CD4-positive, alpha-beta memory T cell (primary cell): ENCODE measurements at regions not wholly inside any gene's neighbourhood (a gene's known extent, or its start where the extent isn't known, plus 50 kb on each side); places are given as distances from the start of the nearest gene placed in this dataset.

Experiments
- CTCF ChIA-PET: fragments of 350-600 bp; sonication (Branson Sonifier 250); formaldehyde crosslinking; loops from one replicate; lab custom pipeline; 2021; ENCODE audit warnings: inconsistent platforms; ENCODE audit not compliant: partially characterized antibody; lab: Charles Lee
- POLR2A ChIA-PET: fragments of 350-600 bp; sonication (Branson Sonifier 250); formaldehyde crosslinking; loops from one replicate; lab custom pipeline; 2021; ENCODE audit not compliant: partially characterized antibody; lab: Charles Lee
- DNase-seq, 5 donors: peaks; one replicate each; pipeline versions ENCODE4 v3.0.0 to v3.0.0-alpha.2; 2020 to 2022; ENCODE audit warnings: mixed read lengths in 1 of 5
- H3K27ac ChIP-seq: one replicate; pipeline ENCODE4 v1.7.0; 2013; ENCODE audit warnings: low read depth, low read length
- H3K27me3 ChIP-seq: 2 replicates; pipeline ENCODE4 v1.7.0; 2013; ENCODE audit warnings: mild to moderate bottlenecking, low read length, moderate library complexity; ENCODE audit not compliant: insufficient read depth
- H3K36me3 ChIP-seq: 2 replicates; pipeline ENCODE4 v1.7.0; 2013; ENCODE audit warnings: mild to moderate bottlenecking, low read length, moderate library complexity; ENCODE audit not compliant: insufficient read depth
- H3K4me1 ChIP-seq: 2 replicates; pipeline ENCODE4 v1.7.0; 2013; ENCODE audit warnings: mild to moderate bottlenecking, low read length, moderate library complexity; ENCODE audit not compliant: insufficient read depth
- H3K4me3 ChIP-seq, 2 donors: one replicate each; pipeline ENCODE4 v1.7.0; 2013; ENCODE audit warnings: low read length in 2 of 2, mild to moderate bottlenecking in 1 of 2
- H3K9me3 ChIP-seq, 2 donors: one replicate each; pipeline ENCODE4 v1.7.0; 2013; ENCODE audit warnings: low read length in 2 of 2, control low read depth in 1 of 2; ENCODE audit not compliant: control insufficient read depth in 1 of 2
- H3K27ac Mint-ChIP-seq, 7 donors: one replicate each; pipeline ENCODE4 v1.8.0; 2020 to 2021; ENCODE audit warnings: mixed read lengths in 7 of 7, mild to moderate bottlenecking in 6 of 7, inconsistent platforms in 3 of 7, moderate library complexity in 3 of 7
- H3K27me3 Mint-ChIP-seq, 2 donors: one replicate each; pipeline ENCODE4 v1.8.0; 2020 to 2021; ENCODE audit warnings: mixed read lengths in 2 of 2
- H3K36me3 Mint-ChIP-seq, 2 donors: one replicate each; pipeline ENCODE4 v1.8.0; 2020 to 2021; ENCODE audit warnings: mixed read lengths in 2 of 2, inconsistent platforms in 1 of 2, mild to moderate bottlenecking in 1 of 2
- H3K4me1 Mint-ChIP-seq, 4 donors: one replicate each; pipeline ENCODE4 v1.8.0; 2020 to 2021; ENCODE audit warnings: mixed read lengths in 4 of 4, mild to moderate bottlenecking in 1 of 4
- H3K4me3 Mint-ChIP-seq, 8 donors: one replicate each; pipeline ENCODE4 v1.8.0; 2020 to 2021; ENCODE audit warnings: mixed read lengths in 8 of 8, mild to moderate bottlenecking in 7 of 8, moderate library complexity in 6 of 8, inconsistent platforms in 3 of 8
- H3K9me3 Mint-ChIP-seq, 8 donors: one replicate each; pipeline ENCODE4 v1.8.0; 2020 to 2021; ENCODE audit warnings: mixed read lengths in 8 of 8, mild to moderate bottlenecking in 5 of 8, inconsistent platforms in 3 of 8, moderate library complexity in 1 of 8
- intact Hi-C: fragments of 100-400 bp; cut with micrococcal nuclease; formaldehyde crosslinking; loops from one replicate; pipeline ENCODE4 v1.15.1; 2023

GRCh38 chr1:195763146-195763906, 844.9 kb downstream of the KCNT2 start:
- H3K36me3 Mint-ChIP-seq: no peaks in the 10 kb centered on the region
- no peaks in the 10 kb centered on the region for H3K4me1 Mint-ChIP-seq
- Histone ChIP-seq H3K4me1 (no peaks in the 10 kb centered on the region), H3K4me3 (no peak overlapping the region), H3K9me3 (no peaks in the 10 kb centered on the region), H3K27ac (no peak overlapping the region), H3K36me3 (no peaks in the 10 kb centered on the region), H3K27me3 (no peaks in the 10 kb centered on the region)
- H3K27me3 Mint-ChIP-seq: no peaks in the 10 kb centered on the region
- CTCF ChIA-PET: no interaction called here
- POLR2A ChIA-PET: no interaction called here
- H3K4me3 Mint-ChIP-seq: no peak overlapping the region
- no peak overlapping the region for H3K27ac Mint-ChIP-seq
- no peak for DNase-seq
- intact Hi-C loops: no loop called here
- no peaks in the 10 kb centered on the region for H3K9me3 Mint-ChIP-seq

GRCh38 chr1:195761104-195761503, 847.1 kb downstream of the KCNT2 start:
- ChIA-PET CTCF (no interaction called here), POLR2A (no interaction called here)
- Histone ChIP-seq H3K27me3 (no peaks in the 10 kb centered on the region), H3K4me3 (no peak overlapping the region), H3K4me1 (no peaks in the 10 kb centered on the region), H3K9me3 (no peaks in the 10 kb centered on the region), H3K36me3 (no peaks in the 10 kb centered on the region), H3K27ac (no peak overlapping the region)
- intact Hi-C loops: no loop called here
- H3K4me1 Mint-ChIP-seq: no peaks in the 10 kb centered on the region
- H3K36me3 Mint-ChIP-seq: no peaks in the 10 kb centered on the region
- no peak for DNase-seq
- H3K27ac Mint-ChIP-seq: no peak overlapping the region
- peaks cover 0 to 3% (median 0%) of the 10 kb centered on the region in 8 donors for H3K9me3 Mint-ChIP-seq
- H3K27me3 Mint-ChIP-seq: no peaks in the 10 kb centered on the region
- H3K4me3 Mint-ChIP-seq: no peak overlapping the region

- no peaks in the 10 kb centered on the region for H3K27me3 ChIP-seq
- H3K36me3 Mint-ChIP-seq: no peaks in the 10 kb centered on the region
- no peaks in the 10 kb centered on the region for H3K4me1 ChIP-seq
- H3K27me3 Mint-ChIP-seq: no peaks in the 10 kb centered on the region
- no peaks in the 10 kb centered on the region for H3K4me1 Mint-ChIP-seq
- no peak overlapping the region for H3K27ac Mint-ChIP-seq
- ChIA-PET CTCF (no interaction called here), POLR2A (no interaction called here)
- intact Hi-C loops: no loop called here
- no peak overlapping the region for H3K4me3 Mint-ChIP-seq
- no peak for DNase-seq
- no peaks in the 10 kb centered on the region for H3K36me3 ChIP-seq
- no peaks in the 10 kb centered on the region for H3K9me3 ChIP-seq
- peaks cover 0 to 3% (median 0%) of the 10 kb centered on the region in 8 donors for H3K9me3 Mint-ChIP-seq
- H3K4me3 ChIP-seq: no peak overlapping the region
- H3K27ac ChIP-seq: no peak overlapping the region
Measured at GRCh38 chr1:195756109-195756508, 852.1 kb downstream of the KCNT2 start.

- no peak overlapping the region for H3K4me3 Mint-ChIP-seq
- H3K36me3 Mint-ChIP-seq: no peaks in the 10 kb centered on the region
- no peaks in the 10 kb centered on the region for H3K4me1 Mint-ChIP-seq
- no peak overlapping the region for H3K4me3 ChIP-seq
- intact Hi-C loops: no loop called here
- no peaks in the 10 kb centered on the region for H3K27me3 Mint-ChIP-seq
- H3K27ac ChIP-seq: no peak overlapping the region
- CTCF ChIA-PET: no interaction called here
- no peak for DNase-seq
- H3K27ac Mint-ChIP-seq: no peak overlapping the region
- no peaks in the 10 kb centered on the region for H3K4me1 ChIP-seq
- no peaks in the 10 kb centered on the region for H3K36me3 ChIP-seq
- H3K9me3 Mint-ChIP-seq: peaks cover 0 to 3% (median 0%) of the 10 kb centered on the region in 8 donors
- POLR2A ChIA-PET: interaction anchor here (0.5 kb wide), 1 partner anchor 271 kb away, joined by 3 read pairs; no protein-coding TSS in a partner anchor
- H3K9me3 ChIP-seq: no peaks in the 10 kb centered on the region
- H3K27me3 ChIP-seq: no peaks in the 10 kb centered on the region
Measured at GRCh38 chr1:195754874-195755273, 853.4 kb downstream of the KCNT2 start.

GRCh38 chr1:195754303-195754702, 853.9 kb downstream of the KCNT2 start:
- Mint-ChIP-seq H3K9me3 (peaks cover 0 to 3% (median 0%) of the 10 kb centered on the region in 8 donors), H3K36me3 (no peaks in the 10 kb centered on the region), H3K4me3 (no peak overlapping the region), H3K27me3 (no peaks in the 10 kb centered on the region), H3K4me1 (no peaks in the 10 kb centered on the region), H3K27ac (no peak overlapping the region)
- DNase-seq: no peak
- H3K27me3 ChIP-seq: no peaks in the 10 kb centered on the region
- H3K4me1 ChIP-seq: no peaks in the 10 kb centered on the region
- no peaks in the 10 kb centered on the region for H3K36me3 ChIP-seq
- intact Hi-C loops: no loop called here
- H3K4me3 ChIP-seq: no peak overlapping the region
- H3K9me3 ChIP-seq: no peaks in the 10 kb centered on the region
- ChIA-PET POLR2A (interaction anchor here (0.5 kb wide), 1 partner anchor 271 kb away, joined by 3 read pairs; no protein-coding TSS in a partner anchor), CTCF (no interaction called here)
- no peak overlapping the region for H3K27ac ChIP-seq

GRCh38 chr1:195748969-195749368, 859.3 kb downstream of the KCNT2 start:
- no peak overlapping the region for H3K4me3 ChIP-seq
- Mint-ChIP-seq H3K4me1 (no peaks in the 10 kb centered on the region), H3K9me3 (peaks cover 0 to 3% (median 0%) of the 10 kb centered on the region in 8 donors), H3K27ac (no peak overlapping the region), H3K36me3 (no peaks in the 10 kb centered on the region), H3K27me3 (no peaks in the 10 kb centered on the region), H3K4me3 (no peak overlapping the region)
- POLR2A ChIA-PET: no interaction called here
- H3K27ac ChIP-seq: no peak overlapping the region
- H3K9me3 ChIP-seq: no peaks in the 10 kb centered on the region
- no peaks in the 10 kb centered on the region for H3K4me1 ChIP-seq
- no peaks in the 10 kb centered on the region for H3K27me3 ChIP-seq
- CTCF ChIA-PET: no interaction called here
- H3K36me3 ChIP-seq: no peaks in the 10 kb centered on the region
- no peak for DNase-seq
- intact Hi-C loops: no loop called here

GRCh38 chr1:195745189-195746010, 862.8 kb downstream of the KCNT2 start:
- no peak overlapping the region for H3K27ac Mint-ChIP-seq
- H3K36me3 Mint-ChIP-seq: no peaks in the 10 kb centered on the region
- Histone ChIP-seq H3K27me3 (no peaks in the 10 kb centered on the region), H3K4me1 (no peaks in the 10 kb centered on the region), H3K36me3 (no peaks in the 10 kb centered on the region), H3K9me3 (no peaks in the 10 kb centered on the region), H3K27ac (no peak overlapping the region), H3K4me3 (no peak overlapping the region)
- ChIA-PET CTCF (no interaction called here), POLR2A (interaction anchor here (1.1 kb wide), 1 partner anchor 24 kb away, joined by 3 read pairs; no protein-coding TSS in a partner anchor)
- no peaks in the 10 kb centered on the region for H3K27me3 Mint-ChIP-seq
- no peaks in the 10 kb centered on the region for H3K4me1 Mint-ChIP-seq
- no peak for DNase-seq
- no peak overlapping the region for H3K4me3 Mint-ChIP-seq
- H3K9me3 Mint-ChIP-seq: peaks cover 0 to 6% (median 2%) of the 10 kb centered on the region in 8 donors
- intact Hi-C loops: no loop called here
